DMS53 (cell line): ENCODE measurements at regions not wholly inside any gene's neighbourhood (a gene's known extent, or its start where the extent isn't known, plus 50 kb on each side); places are given as distances from the start of the nearest gene placed in this dataset.
"Not testable (repeated sequence)": the region's sequence is repeated elsewhere in the genome, so short reads cannot be mapped to it uniquely, and the experiment has no call there.

Experiments
- DNase-seq: peaks from one replicate; lab custom pipeline; 2025; lab: John Stamatoyannopoulos, UW

DNA sequence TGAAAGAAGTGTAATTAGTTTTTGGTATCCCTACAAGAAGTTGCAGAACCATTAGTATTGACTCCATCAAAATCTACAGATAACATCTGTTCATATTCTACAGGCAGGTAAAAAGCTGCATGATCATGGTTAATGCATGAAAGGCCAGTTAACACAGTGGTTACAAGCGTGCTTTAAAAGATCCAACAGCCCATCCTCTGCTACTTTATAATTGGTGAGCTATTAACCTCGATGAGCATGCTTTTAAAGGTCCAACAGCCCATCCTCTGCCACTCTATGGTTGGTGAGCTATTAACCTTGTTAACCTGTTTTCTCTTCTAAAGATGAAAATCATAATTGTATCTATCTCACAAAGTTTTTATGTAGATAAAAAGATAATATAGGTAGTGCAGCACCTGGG, 289.3 kb downstream of the DUSP6 start:
- DNase-seq: no peak

DNA sequence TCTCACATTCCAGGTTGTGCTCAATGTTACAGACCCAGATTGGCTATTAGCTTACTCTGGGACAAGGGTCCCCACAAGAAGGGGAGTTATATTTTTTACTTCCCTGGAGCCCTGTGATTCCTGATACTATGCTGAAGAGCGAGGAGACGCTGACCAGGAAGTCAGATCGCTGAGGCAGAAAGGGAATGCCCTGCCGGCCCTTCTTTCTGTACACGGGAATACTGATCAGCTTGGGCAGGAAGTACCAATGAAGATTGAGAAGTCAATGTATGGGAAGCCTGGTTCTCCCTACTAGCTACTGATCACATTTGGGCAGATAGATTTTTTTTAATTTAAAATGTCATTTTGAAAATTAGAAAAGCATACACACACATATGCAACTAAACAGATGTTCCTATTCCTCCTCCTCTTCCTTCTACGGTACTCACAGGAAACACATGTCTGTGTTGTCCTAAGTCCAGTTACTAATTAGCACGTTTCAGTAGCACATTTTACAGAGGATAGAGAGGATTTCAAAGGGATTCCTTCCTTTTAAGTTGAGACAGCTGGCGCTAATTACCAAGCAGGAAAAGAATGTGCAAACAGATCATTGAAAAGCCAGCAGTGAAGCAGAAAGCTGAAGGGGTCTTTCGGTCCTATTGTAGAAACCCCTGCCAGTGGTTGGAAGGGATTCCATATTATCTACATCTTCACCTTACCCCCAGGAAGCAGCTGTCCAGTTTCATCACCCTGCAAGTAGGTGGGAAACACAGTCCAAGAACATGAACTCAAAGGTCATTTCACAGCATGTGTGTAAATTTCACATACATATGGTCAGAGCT, 292.4 kb downstream of the DUSP6 start:
- DNase-seq: peak; percentile 65

DNA sequence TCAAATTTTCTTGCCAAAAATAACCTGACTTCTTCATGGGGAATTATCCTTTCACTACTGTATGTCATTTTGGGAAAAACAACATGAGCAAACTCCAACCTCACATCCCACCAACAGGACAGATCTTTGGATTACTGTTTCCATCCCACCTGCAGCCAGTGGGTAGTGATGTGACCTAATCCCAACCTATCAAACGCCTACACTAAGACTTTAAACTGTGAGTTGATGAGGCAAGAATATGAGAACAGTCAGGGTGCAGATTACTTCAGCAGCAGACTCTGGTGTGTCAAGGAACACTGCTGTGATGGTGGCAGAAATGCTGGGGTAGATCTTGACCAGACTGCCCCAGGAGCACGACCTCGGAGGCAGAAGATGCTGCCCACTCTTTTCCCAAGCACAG, 293.2 kb downstream of the DUSP6 start:
- no peak for DNase-seq

DNA sequence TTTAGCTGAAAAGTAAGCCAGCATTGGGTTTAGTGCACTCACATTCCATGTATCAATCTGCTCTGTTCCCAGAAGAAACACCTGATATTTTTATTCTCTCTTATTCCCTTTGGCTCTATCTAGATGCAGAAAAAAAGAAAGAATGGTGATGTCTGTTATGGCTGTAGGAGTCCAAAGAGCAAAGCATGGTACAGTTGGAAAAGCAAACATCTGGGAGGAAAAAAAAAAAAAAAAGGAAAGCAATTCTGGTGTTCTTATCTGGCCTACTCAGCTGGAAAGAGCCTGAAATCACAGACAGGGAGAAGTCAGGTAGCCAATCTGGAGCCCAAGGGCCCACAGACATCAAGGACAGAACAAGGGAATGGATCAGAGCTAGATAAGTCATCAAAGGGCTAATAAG, 293.9 kb downstream of the DUSP6 start:
- peak; percentile 23 for DNase-seq

DNA sequence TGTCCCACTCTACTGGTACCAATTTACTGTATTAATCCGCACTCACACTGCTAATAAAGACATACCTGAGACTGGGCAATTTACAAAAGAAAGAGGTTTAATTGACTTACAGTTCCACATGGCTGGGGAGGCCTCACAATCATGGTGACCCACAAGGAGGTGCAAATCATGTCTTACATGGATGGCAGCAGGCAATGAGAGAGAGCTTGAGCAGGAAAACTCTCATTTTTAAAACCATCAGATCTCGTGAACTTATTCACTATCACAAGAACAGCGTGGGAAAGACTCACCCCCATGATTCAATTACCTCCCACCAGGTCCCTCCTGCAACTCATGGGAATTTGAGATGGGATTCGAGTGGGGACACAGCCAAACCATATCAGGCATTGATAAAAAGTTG, 298.5 kb downstream of the DUSP6 start:
- not testable (repeated sequence) for DNase-seq

DNA sequence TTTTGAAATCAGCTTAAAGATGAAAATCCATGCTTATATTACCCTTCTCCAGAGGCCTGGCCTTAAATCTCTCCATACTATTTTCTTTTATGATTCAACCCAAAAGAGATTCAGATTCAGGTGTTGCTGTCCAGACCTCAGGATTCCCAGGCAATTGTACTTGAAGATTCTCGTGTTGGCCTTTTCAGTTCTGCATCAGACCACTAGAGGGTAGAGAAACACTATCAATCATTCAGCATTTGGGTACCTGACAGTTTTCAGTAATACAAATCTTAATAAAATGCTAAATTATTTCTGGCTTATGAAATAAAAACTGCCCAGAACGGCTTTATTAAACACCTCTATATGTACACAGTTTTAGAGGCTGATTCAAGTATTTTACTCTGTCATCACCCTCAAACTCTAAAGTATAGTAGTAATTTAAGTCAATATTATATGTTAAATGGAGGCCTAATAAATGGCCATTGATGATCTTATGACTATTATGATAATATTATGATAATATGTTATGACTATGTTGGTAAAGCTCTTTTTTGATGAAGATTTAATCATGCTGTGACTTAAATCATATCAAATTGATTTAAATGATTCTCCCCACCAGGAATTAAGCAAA, 301.1 kb downstream of the DUSP6 start:
- peak; percentile 83 for DNase-seq

DNA sequence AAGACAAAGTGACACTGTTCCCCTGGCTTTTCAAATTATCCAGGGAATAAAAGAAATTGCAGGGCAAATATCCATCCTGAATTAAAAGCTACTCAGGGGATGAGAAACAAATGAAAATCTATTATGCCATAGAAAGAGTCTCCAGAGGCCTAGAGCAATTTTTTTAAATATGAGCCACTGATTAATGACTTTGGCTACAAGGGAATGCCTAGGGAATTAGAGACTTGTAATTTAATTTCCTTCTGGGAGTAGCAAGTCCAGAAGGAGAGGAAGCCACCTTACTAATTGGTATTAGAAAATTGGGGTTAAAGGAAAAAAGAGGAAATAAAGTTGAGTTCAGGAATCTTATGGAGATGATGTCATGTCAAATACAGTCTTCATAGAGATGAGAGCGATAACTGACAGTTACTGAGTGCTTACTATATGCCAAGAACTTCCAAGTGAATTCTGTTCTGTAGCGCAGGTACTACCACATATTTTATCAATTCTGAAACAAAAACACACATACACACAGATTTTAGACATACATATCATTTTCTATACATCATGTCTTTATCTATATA, 304.4 kb downstream of the DUSP6 start:
- DNase-seq: no peak

DNA sequence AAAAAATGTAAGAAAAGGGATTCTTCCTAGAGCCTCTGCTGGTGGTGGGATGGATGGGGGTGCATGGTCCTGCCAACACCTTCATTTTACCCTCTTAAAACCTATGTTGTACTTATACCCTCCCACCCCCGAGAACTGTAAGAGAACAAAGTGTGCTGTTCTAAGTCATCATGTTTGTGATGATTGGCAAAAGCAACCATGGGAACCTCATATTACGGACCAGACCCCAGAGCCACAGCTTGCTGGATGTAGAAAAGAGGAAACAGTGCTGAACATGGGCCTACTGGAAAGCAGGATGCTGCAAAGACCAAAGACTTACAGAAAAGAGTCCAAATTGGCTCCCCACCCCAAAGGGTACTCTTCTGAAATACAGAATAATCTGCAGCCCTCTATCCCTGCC, 311.2 kb downstream of the DUSP6 start:
- no peak for DNase-seq

DNA sequence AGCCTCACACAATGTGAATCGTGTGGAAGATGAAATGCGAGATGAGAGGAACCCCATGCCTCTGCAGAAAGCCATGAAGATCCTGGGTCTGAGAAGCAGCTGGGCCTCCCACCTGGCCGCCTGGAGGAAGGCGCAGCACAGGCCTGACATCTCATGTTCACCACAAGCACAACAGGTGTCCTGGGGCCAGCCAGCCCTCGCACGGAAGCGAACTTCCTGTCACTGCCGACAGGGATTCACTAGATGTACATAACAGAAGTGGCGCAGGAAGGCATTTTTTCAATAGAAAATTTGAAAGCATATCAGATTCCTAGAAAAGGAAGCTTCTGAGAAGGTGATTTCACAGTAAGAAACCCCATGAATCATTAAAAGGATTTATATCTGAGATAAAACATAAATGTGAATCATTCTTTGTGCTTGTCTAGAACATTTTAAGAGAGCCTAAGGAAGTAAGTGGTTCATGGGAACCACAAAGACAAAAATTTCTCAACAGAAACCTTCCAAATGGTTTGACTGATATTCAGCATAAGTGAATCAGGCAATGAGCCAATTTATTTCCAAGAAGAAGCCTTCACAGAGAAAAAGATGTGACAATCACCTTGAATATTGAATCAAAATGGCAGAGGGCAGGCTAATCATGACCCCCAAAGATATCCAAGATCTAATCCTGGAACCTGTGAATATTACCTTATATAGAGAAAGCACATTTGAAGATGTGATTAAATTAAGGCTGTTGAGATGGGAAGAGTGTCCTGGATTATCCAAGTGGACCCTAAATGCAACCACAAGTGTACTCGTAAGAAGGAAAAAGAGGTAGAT, 311.9 kb downstream of the DUSP6 start:
- peak; percentile 10 for DNase-seq

DNA sequence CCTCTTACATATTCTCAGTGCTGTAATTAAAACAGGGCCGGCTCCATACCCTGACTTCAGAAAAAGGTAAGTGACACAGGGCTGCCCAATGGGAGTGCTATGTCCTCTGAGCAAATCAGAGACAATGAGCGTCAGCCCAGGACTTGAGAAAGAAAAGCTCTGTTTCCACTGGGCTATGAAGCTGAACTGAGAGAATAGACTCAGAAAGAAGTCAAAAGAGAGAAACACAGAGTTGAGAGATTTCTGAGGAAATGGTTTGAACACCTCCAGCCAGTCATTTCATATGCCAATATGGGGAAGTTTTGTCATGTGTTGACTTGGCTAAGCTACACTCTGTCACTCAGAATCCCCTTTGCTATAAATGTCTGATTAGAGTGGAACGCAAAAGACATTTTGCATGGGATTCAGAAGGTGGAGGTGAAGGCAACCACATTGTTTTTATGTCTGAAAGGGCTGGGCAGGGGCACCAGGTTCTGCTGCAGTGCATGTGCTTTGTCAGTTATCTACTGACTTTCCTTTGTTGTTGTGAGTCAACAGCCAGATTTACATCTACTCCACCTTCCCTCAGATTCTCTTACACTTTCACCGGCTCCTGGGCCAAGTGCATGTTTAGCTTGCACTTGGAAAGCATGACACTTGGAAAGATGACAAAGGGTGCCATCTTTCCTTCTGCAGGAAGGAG, 313.3 kb downstream of the DUSP6 start:
- no peak for DNase-seq

DNA sequence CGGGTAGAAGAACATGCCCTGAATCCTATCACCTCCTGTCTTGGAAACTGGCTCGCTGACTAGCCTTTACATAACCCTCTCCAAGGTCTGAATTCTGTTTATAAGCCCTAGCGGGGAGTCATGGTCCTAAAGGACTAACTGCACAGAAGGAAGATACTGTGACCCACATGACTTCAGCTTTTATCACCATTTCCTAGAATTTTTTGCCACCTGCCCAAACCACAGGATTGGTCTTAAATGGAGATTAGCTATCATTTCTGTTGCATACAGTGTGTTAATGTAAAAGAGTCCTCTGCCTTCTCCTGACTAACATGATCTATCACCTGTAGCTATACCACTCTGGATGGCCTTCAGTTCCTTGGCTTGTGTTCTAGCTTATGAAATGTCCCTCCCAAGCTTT, 319.2 kb downstream of the DUSP6 start:
- no peak for DNase-seq

DNA sequence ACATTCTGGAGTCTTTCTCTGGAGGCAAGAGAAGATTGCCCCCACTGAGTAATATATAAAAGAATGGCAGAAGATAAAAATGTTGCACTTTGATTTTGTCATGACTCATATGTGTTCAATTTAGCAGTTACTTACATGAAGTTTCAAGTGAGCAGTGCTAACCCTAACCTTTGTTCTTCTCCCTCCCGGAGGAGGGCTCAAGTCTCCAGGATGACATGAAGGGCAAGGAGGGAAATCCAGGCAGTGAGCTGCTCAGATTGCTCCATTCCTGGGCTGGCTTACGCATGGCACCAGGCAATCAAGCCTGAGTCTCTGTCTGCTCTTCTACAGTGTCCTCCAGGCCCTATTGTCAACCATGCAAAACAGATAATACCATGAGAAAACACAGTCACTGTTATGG, 322.3 kb downstream of the DUSP6 start:
- DNase-seq: no peak

DNA sequence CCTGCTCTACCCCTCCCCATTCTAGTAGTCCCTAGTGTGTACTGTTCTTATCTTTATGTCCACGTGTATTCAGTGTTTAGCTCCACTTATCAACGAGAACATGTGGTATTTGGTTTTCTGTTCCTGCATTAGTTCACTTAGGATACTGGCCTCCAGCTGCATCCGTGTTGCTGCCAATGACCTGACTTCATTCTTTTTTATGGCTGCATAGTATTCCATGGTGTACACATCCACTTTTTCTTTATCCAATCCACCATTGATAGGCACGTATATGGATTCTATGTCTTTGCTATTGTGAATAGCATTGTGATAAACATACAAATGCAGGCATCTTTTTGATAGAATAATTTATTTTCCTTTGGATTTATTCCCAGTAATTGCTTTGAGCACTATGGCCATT, 327.7 kb downstream of the DUSP6 start:
- DNase-seq: no peak

DNA sequence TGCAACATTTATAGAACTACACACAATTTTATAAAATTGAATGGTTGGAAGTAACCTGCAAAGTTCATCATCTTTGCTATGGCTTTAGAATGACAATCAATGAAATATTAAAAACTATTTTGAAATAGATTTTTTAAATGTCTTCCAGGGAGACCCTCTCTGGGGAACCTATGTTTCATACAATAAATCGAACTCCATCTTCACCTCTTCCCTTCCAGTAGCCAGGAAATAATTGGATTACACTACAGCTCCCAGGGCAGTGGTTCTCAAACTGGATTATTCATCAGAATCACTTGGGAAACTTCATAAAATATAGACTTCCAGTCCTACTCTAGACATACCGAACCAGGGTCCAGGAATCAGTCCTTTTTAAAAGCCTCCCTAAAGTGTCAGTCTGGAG, 328.4 kb downstream of the DUSP6 start:
- no peak for DNase-seq

DNA sequence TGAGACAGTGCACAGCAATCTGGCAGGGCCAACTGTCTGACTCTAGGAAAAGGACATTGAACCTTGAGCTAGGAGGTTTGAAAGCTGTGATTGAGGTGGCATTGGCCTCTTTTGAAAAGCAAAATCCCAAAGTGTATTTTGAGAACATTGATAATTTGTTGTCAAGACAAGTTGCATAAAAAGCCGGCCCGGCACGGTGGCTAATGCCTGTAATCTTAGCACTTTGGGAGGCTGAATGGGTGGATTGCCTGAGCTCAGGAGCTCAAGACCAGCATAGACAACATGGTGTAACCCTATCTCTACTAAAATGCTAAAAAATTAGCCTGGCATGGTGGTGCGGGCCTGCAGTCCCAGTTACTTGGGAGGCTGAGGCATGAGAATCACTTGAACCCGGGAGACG, 331.6 kb downstream of the DUSP6 start:
- no peak for DNase-seq

DNA sequence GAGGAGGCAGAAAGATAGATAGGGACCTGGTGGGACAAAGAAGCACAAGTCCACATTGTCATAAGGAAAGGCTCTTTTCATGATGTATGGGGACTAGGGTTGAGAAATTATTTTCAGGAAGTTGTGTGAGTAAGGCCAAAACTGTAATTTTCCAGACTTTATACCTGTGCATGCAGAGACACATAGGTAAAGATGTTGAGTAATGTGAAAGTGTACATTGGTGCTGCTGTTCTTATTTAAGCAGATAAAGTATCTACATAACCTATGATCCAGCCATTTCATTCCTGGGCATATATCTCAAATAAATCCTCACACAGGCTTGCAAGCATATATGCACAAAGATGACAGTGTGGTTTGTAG, 332.2 kb downstream of the DUSP6 start:
- no peak for DNase-seq

DNA sequence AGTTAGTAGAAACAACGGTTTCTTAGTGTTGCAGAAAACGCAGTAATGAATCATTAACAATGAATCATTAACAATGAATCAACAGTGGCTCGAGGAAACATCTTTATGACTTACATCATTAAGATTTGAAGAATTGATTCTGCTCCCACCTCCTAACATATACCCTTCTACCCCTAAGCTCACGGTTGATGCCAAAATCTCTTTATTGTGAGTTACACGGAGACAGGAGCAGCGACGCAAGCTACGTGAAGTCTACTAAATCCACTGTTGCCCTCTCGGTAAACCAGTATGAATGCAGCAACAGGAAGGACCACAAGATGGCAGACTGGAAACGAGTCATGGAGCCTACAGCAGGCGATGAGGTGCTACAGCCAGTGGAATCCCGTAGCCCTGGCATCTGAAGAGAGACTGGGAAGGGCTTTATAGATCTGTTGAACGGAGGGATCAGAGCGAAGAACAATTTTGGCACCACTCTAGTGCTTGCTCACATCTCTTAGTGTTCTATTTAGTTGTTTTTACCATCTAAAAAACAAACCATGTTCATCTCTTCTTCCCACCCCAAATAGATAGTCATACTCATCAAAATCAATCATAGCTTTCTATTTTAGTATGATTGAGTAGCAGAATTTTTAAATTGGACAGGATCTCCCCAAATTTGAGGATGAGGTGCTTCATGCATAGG, 332.7 kb downstream of the DUSP6 start:
- DNase-seq: peak; percentile 93

DNA sequence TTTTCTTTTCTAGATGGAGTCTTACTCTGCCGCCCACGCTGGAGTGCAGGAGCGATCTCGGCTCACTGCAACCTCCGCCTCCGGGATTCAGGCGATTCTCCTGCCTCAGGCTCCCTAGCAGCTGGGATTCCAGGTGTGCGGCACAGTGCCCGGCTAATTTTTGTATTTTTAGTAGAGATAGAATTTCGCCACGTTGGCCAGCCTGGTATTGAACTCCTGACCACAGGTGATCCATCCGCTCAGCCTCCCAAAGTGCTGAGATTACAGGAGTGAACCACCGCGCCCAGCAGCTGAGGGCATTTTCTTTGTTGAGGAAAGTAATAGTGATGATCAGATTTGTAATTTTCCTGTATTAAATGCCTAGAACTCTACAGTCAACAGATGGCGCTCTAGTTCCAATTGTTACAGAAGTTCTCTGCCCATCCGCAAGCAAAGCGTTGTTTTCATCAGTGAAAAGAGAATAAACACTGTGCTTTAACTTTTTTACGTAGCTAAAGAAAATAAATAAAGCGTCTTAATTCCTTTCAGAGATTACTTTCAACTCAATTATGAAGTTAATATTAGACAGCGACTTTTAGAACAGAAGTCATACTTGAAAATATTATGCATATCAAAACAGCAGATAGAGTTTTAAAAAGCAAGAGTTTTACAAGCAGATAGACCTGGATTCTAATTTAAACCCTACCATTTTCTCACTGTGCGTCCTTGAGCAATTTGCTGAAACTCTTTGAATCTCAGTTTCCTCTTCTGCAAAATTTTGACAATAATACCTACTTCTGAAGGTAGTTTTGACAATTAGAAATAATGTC, 335.1 kb downstream of the DUSP6 start:
- peak; percentile 88 for DNase-seq

DNA sequence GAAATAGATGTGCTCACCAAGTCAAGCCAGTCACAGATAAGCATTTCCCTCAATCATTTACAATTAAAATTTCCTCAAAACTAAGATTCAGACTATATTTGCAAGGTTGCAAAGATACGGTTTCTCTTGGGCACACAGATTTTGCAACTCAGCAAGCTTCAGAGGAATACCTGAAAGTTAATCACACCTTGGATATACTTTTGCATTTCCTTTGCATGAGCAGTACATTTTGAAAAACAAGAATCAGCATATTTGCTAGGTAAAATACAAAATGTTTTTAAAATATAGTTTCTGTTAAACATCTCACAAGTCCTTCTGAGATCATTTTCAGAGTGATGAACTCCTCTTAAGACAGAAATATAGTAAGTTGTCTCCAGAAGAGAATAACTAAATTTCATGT, 336.9 kb downstream of the DUSP6 start:
- no peak for DNase-seq

DNA sequence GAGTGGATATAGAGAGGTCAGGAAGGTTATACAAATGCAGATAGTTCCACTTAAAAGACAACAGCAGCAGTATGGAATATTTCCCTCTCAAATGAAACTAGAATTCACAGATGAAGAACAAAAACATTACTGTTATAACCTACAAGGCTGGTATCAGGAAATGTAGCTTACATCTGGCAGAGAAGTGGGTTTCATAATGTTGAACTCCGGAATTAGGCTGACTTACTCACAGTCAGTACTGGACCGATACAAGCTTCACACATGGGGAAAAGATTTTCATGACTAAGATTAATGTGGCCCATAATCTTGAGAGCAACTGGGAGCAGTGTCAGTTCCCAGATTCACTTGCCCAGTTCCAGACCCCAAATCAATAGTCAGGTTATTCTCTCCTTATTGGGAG, 353.9 kb downstream of the DUSP6 start:
- DNase-seq: no peak
